Upper lobe of left lung (tissue), 6 donors: ENCODE measurements at regions not wholly inside any gene's neighbourhood (a gene's known extent, or its start where the extent isn't known, plus 50 kb on each side); places are given as distances from the start of the nearest gene placed in this dataset.

Experiments
- ATAC-seq, 2 donors: fragments of 200-7000 bp; cut with Tn5 transposase; one replicate each; pipeline ENCODE4 v1.9.1; 2022; ENCODE audit warnings: mild to moderate bottlenecking in 2 of 2, moderate library complexity in 2 of 2; ENCODE audit not compliant: low FRiP score in 2 of 2
- DNase-seq, 2 donors: peaks; one replicate each; pipeline ENCODE4 v3.0.0-alpha.2; 2019 to 2020
- H3K27ac ChIP-seq, 4 donors: fragments of 200-600 bp; sonication (generic); one replicate each; pipeline ENCODE4 v1.5.1; 2016 to 2019
- H3K27me3 ChIP-seq, 4 donors: fragments of 200-600 bp; sonication (generic); one replicate each; pipeline ENCODE4 v1.5.1; 2017 to 2019
- H3K36me3 ChIP-seq, 4 donors: fragments of 200-600 bp; sonication (generic); one replicate each; pipeline ENCODE4 v1.5.1; 2016 to 2019
- H3K4me1 ChIP-seq, 4 donors: fragments of 200-600 bp; sonication (generic); one replicate each; pipeline ENCODE4 v1.5.1; 2018 to 2019
- H3K4me3 ChIP-seq, 4 donors: fragments of 200-600 bp; sonication (generic); one replicate each; pipeline ENCODE4 v1.5.1; 2017 to 2019; ENCODE audit warnings: mild to moderate bottlenecking in 2 of 4, moderate library complexity in 1 of 4
- H3K9me3 ChIP-seq, 4 donors: fragments of 200-600 bp; sonication (generic); one replicate each; pipeline ENCODE4 v1.5.1; 2018 to 2019
- EP300 ChIP-seq, 4 donors: sonication (generic); formaldehyde crosslinking; IDR thresholded peaks; one replicate each; pipeline ENCODE4 v1.5.1; 2017; ENCODE audit warnings: antibody characterized with exemption in 4 of 4, control low read depth in 2 of 4
- POLR2A ChIP-seq, 4 donors: fragments of 450-650 bp; IDR thresholded peaks; one replicate each; pipeline ENCODE4 v1.5.1; 2016 to 2017; ENCODE audit warnings: antibody characterized with exemption in 4 of 4, mild to moderate bottlenecking in 2 of 4
- POLR2AphosphoS5 ChIP-seq, 2 donors: sonication (generic); formaldehyde crosslinking; IDR thresholded peaks; one replicate each; pipeline ENCODE4 v1.5.1; 2017; ENCODE audit warnings: antibody characterized with exemption in 2 of 2
- WGBS, 2 donors: methylation state at CpG; one replicate each; pipeline ENCODE4 v1.1.5; 2017 to 2018; 5-methylcytosine and 5-hydroxymethylcytosine counted together
- TF ChIP-seq, protein P1 (sequence below), 6 experiments: fragments of 450-650 bp in 4 of 6; fragments of 200-600 bp in 2 of 6; sonication (generic) in 2 of 6; IDR thresholded peaks; one replicate each; pipeline ENCODE4 v1.5.1; 2016 to 2019; ENCODE audit warnings: antibody characterized with exemption in 6 of 6
- donor health status: DM: no; HTN: no; CAD: no; lungs with moderate emphysema.
- donor health status: DM: no; HTN: yes; CAD: no; lungs with severe emphysema.

DNA sequence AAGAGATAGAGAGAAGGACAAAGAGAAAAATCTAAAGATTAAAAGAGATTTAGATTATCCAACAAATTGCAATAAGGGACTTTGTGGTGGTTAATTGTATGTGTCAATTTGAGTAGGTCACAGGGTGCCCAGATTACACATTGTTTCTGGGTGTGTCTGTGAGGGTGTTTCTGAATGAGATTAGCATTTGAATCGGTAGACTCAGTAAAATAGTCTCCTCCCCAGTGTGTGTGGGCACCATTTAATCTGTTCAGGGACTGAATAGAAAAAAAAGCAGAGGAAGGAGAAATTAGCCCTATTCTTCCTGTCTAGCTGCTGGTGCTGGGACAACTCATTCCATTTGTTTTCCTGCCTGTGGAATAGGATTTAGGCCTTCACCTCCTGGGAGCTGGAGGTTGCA is 339.8 kb upstream of the EPHA4 start:
- no peak for DNase-seq

DNA sequence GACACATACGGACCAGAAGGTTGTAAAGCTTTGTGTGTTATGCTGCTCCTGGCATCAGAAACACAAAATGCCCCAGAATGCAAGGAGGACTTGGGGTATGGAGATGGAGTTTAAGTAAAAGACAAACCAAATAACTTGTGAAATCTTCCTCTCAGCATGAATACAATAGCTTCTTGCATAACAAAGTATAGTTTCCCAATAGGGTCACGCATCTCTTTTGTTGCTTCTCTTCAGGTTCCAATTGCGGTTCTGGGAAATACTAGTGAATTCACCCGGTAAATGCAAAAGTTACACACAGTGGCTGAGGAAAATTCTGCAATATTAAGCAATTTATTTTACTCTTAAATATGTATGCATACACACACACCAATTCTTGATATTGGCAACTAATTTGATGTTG is 339.2 kb upstream of the EPHA4 start:
- DNase-seq (no peak), ATAC-seq (no peak)
- Histone ChIP-seq H3K9me3 (no peaks in the 10 kb centered on the region), H3K36me3 (no peaks in the 10 kb centered on the region), H3K27ac (no peak overlapping the region), H3K27me3 (no peaks in the 10 kb centered on the region), H3K4me3 (no peak overlapping the region), H3K4me1 (no peaks in the 10 kb centered on the region)
- 84 to 91% methylated on average over 4 of the region's 4 CpGs for WGBS, 2 donors
- no peak for TF ChIP-seq POLR2AphosphoS5 (IDR thresholded peaks at IDR 0.05)
- TF ChIP-seq, protein P1, sequence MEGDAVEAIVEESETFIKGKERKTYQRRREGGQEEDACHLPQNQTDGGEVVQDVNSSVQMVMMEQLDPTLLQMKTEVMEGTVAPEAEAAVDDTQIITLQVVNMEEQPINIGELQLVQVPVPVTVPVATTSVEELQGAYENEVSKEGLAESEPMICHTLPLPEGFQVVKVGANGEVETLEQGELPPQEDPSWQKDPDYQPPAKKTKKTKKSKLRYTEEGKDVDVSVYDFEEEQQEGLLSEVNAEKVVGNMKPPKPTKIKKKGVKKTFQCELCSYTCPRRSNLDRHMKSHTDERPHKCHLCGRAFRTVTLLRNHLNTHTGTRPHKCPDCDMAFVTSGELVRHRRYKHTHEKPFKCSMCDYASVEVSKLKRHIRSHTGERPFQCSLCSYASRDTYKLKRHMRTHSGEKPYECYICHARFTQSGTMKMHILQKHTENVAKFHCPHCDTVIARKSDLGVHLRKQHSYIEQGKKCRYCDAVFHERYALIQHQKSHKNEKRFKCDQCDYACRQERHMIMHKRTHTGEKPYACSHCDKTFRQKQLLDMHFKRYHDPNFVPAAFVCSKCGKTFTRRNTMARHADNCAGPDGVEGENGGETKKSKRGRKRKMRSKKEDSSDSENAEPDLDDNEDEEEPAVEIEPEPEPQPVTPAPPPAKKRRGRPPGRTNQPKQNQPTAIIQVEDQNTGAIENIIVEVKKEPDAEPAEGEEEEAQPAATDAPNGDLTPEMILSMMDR (IDR thresholded peaks at IDR 0.05): no peak
- TF ChIP-seq EP300 (IDR thresholded peaks at IDR 0.05): no peak
- no peak for TF ChIP-seq POLR2A (IDR thresholded peaks at IDR 0.05)

More for the DNA sequence above, 339.8 kb upstream of the EPHA4 start:
- 70 to 77% methylated on average over 1 of the region's 1 CpG for WGBS, 2 donors
- no peak for ATAC-seq
- H3K27ac ChIP-seq: no peak overlapping the region
- no peaks in the 10 kb centered on the region for H3K27me3 ChIP-seq
- no peaks in the 10 kb centered on the region for H3K36me3 ChIP-seq
- H3K9me3 ChIP-seq: no peaks in the 10 kb centered on the region
- no peak overlapping the region for H3K4me3 ChIP-seq
- TF ChIP-seq POLR2AphosphoS5 (IDR thresholded peaks at IDR 0.05): no peak
- no peak for TF ChIP-seq EP300 (IDR thresholded peaks at IDR 0.05)
- TF ChIP-seq, protein P1 (IDR thresholded peaks at IDR 0.05): no peak
- no peak for TF ChIP-seq POLR2A (IDR thresholded peaks at IDR 0.05)
- H3K4me1 ChIP-seq: no peaks in the 10 kb centered on the region

DNA sequence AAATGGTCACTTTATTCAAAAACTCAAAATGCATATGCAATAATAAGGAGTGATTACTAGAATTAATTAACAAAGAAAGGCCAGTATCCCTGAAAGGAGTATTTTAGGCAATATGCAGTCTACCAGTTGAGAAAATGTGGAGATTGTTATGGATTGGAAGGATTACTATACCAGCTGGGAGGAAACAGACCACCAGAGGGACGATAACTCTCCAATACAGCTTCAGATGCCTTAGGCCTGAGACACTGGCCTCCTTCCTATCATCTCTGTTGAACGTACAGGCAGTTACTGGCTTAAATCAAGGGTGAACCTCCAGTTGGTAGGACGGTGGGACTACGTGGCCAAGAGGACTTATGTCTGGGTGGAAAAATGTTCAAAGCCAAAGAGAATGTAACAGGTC is 336.4 kb upstream of the EPHA4 start:
- no peak overlapping the region for H3K4me3 ChIP-seq
- TF ChIP-seq, protein P1 (IDR thresholded peaks at IDR 0.05): no peak
- TF ChIP-seq POLR2AphosphoS5 (IDR thresholded peaks at IDR 0.05) (no peak), POLR2A (IDR thresholded peaks at IDR 0.05) (no peak), EP300 (IDR thresholded peaks at IDR 0.05) (no peak)
- WGBS, 2 donors: 71 to 76% methylated on average over 4 of the region's 4 CpGs
- no peaks in the 10 kb centered on the region for H3K27me3 ChIP-seq
- ATAC-seq: no peak
- DNase-seq: no peak
- H3K36me3 ChIP-seq: no peaks in the 10 kb centered on the region
- no peak overlapping the region for H3K27ac ChIP-seq
- no peaks in the 10 kb centered on the region for H3K9me3 ChIP-seq
- H3K4me1 ChIP-seq: no peaks in the 10 kb centered on the region

DNA sequence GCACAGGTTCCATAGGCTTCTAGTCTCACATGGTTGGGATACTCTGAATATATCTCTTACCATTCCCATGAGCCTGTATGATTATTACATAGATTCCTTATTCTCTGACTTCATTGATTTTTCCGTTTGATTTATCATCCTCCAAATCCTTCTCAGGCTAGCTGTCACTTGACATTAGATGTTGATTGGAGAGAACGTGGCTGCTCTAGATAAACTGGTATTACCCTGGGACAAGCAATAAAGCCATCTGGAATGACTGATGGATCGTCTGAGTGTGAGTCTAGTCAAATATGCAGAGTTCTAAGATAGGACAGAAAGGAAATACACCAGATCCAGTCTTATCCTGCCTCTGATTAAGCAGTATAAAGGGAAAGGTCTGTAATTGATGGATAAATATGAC is 325.6 kb upstream of the EPHA4 start:
- WGBS, 2 donors: 55 to 65% methylated on average over 3 of the region's 3 CpGs
- H3K4me3 ChIP-seq: no peak overlapping the region
- no peaks in the 10 kb centered on the region for H3K36me3 ChIP-seq
- DNase-seq: no peak
- TF ChIP-seq, protein P1 (IDR thresholded peaks at IDR 0.05): no peak
- TF ChIP-seq EP300 (IDR thresholded peaks at IDR 0.05) (no peak), POLR2AphosphoS5 (IDR thresholded peaks at IDR 0.05) (no peak), POLR2A (IDR thresholded peaks at IDR 0.05) (no peak)
- ATAC-seq: no peak
- no peaks in the 10 kb centered on the region for H3K27me3 ChIP-seq
- no peaks in the 10 kb centered on the region for H3K9me3 ChIP-seq
- H3K4me1 ChIP-seq: no peaks in the 10 kb centered on the region
- no peak overlapping the region for H3K27ac ChIP-seq

DNA sequence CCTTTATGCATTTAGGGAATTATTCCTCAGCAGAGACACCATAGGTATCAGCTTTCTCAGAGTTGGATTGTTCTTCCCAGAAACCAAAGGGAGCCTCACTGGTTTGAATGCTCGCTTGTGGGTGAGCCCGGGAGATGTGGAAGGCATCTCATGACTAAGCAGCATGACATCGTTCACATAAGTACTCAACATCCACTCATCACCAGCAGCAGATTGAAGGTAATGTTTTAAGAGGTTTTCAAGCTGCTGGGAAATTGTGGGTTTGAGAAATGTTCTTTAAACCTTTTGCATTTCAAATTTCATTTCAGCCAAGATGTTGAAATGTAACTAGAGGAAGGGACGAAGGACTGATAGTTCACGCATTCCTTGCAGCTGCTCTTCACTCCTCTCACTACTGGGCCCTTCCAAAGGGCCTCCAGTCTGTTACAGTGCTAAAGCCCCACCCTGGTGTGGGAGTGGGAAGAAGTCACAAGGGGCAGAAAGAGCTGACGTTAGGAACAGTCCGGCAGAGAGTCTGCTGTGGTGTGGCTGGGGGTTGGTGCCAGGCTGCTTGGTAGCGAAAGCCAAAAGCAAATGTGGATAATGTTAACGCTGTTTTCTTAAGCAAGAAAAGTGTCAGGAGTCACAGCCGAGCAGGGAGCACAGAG is 324.5 kb upstream of the EPHA4 start:
- Histone ChIP-seq H3K27me3 (no peaks in the 10 kb centered on the region), H3K27ac (no peak overlapping the region), H3K9me3 (no peaks in the 10 kb centered on the region), H3K36me3 (no peaks in the 10 kb centered on the region), H3K4me1 (no peaks in the 10 kb centered on the region), H3K4me3 (no peak overlapping the region)
- TF ChIP-seq, protein P1 (IDR thresholded peaks at IDR 0.05): no peak
- TF ChIP-seq EP300 (IDR thresholded peaks at IDR 0.05) (no peak), POLR2A (IDR thresholded peaks at IDR 0.05) (no peak), POLR2AphosphoS5 (IDR thresholded peaks at IDR 0.05) (no peak)
- ATAC-seq (peak; percentile 73 to 83), DNase-seq (peak in 1 of 2 donors; percentile 28)
- WGBS, 2 donors: 51% methylated on average over 10 of the region's 10 CpGs
